Loucy (cell line): ENCODE measurements at regions not wholly inside any gene's neighbourhood (a gene's known extent, or its start where the extent isn't known, plus 50 kb on each side); places are given as distances from the start of the nearest gene placed in this dataset.

Experiments
- EZH2phosphoT487 ChIP-seq: fragments of 200-600 bp; IDR thresholded peaks from 2 replicates; pipeline ENCODE4 v1.6.1; 2018; ENCODE audit warnings: antibody characterized with exemption, mild to moderate bottlenecking, moderate library complexity, borderline replicate concordance
- TF ChIP-seq, protein P1 (sequence below): fragments of 200-600 bp; sonication (generic); conservative IDR thresholded peaks from 2 replicates; pipeline ENCODE4 v1.5.1; 2014; ENCODE audit warnings: mild to moderate bottlenecking, antibody characterized with exemption, low read length

DNA sequence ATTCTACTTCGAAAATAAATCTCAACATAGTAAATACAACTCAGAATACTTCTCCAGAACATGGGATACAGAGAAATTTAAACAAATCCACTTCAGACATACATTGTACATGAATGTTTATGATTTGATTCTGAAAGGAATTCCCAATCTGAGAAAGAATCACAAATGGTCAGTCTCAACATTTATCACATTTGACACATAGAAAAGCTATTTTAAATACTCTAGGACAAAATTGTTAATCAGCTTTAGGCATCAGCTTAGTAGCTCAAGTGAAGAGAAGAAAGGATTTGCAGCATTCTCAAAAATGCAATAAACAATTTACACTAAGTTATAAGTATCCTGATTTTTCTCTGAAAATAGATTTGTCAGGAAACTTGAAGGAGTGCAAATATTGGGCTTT lies 184.8 kb downstream of the PTPRC start:
- TF ChIP-seq, protein P1, sequence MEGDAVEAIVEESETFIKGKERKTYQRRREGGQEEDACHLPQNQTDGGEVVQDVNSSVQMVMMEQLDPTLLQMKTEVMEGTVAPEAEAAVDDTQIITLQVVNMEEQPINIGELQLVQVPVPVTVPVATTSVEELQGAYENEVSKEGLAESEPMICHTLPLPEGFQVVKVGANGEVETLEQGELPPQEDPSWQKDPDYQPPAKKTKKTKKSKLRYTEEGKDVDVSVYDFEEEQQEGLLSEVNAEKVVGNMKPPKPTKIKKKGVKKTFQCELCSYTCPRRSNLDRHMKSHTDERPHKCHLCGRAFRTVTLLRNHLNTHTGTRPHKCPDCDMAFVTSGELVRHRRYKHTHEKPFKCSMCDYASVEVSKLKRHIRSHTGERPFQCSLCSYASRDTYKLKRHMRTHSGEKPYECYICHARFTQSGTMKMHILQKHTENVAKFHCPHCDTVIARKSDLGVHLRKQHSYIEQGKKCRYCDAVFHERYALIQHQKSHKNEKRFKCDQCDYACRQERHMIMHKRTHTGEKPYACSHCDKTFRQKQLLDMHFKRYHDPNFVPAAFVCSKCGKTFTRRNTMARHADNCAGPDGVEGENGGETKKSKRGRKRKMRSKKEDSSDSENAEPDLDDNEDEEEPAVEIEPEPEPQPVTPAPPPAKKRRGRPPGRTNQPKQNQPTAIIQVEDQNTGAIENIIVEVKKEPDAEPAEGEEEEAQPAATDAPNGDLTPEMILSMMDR, result no peak
- no peak for TF ChIP-seq EZH2phosphoT487
